ENCODE measurements at regions not wholly inside any gene's neighbourhood (a gene's known extent, or its start where the extent isn't known, plus 50 kb on each side); places are given as distances from the start of the nearest gene placed in this dataset.

- no peak for DNase-seq
- intact Hi-C loops (cut with DNase I; ENCODE audit: low total_unique reads): no loop called here
- 90% methylated on average over 4 of the region's 4 CpGs; no CpG with 5 or more reads in 1 of the 2 donors for WGBS, 2 donors (ENCODE audit: low coverage in 1 of 2)
Observed at GRCh38 chr9:104435059-104435458, 69.0 kb upstream of the OR13F1 start.

GRCh38 chr9:104448036-104448435 is 56.0 kb upstream of the OR13F1 start:
- intact Hi-C loops (cut with DNase I; ENCODE audit: low total_unique reads): no loop called here
- no peaks in the 10 kb centered on the region for H3K36me3 ChIP-seq
- H3K4me3 ChIP-seq: no peak overlapping the region
- H3K4me1 ChIP-seq: no peaks in the 10 kb centered on the region
- in situ Hi-C loops (cut with MboI; ENCODE audit: low pct_ligation_motif_present in 1 of 4, low pct_unique_long_range_greater_than_20kb in 1 of 4, low sequenced_read_pairs in 3 of 4): no loop called here
- TF ChIP-seq POLR2AphosphoS5 (IDR thresholded peaks at IDR 0.05) (no peak), EP300 (IDR thresholded peaks at IDR 0.05; ENCODE audit: low read depth) (no peak), POLR2A (IDR thresholded peaks at IDR 0.05) (no peak)
- TF ChIP-seq, protein P1, sequence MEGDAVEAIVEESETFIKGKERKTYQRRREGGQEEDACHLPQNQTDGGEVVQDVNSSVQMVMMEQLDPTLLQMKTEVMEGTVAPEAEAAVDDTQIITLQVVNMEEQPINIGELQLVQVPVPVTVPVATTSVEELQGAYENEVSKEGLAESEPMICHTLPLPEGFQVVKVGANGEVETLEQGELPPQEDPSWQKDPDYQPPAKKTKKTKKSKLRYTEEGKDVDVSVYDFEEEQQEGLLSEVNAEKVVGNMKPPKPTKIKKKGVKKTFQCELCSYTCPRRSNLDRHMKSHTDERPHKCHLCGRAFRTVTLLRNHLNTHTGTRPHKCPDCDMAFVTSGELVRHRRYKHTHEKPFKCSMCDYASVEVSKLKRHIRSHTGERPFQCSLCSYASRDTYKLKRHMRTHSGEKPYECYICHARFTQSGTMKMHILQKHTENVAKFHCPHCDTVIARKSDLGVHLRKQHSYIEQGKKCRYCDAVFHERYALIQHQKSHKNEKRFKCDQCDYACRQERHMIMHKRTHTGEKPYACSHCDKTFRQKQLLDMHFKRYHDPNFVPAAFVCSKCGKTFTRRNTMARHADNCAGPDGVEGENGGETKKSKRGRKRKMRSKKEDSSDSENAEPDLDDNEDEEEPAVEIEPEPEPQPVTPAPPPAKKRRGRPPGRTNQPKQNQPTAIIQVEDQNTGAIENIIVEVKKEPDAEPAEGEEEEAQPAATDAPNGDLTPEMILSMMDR (IDR thresholded peaks at IDR 0.05): no peak
- no peaks in the 10 kb centered on the region for H3K9me3 ChIP-seq
- 59 to 63% methylated on average over 5 of the region's 5 CpGs for WGBS, 2 donors (ENCODE audit: low coverage in 1 of 2)
- H3K27me3 ChIP-seq: no peaks in the 10 kb centered on the region
- no peak overlapping the region for H3K27ac ChIP-seq
- DNase-seq: no peak

More at GRCh38 chr9:104435059-104435458, 69.0 kb upstream of the OR13F1 start:
- no peaks in the 10 kb centered on the region for H3K4me1 ChIP-seq
- no peaks in the 10 kb centered on the region for H3K9me3 ChIP-seq
- no peak overlapping the region for H3K27ac ChIP-seq
- no peak overlapping the region for H3K4me3 ChIP-seq
- H3K36me3 ChIP-seq: no peaks in the 10 kb centered on the region
- H3K27me3 ChIP-seq: no peaks in the 10 kb centered on the region
- in situ Hi-C loops (cut with MboI; ENCODE audit: low pct_ligation_motif_present in 1 of 4, low pct_unique_long_range_greater_than_20kb in 1 of 4, low sequenced_read_pairs in 3 of 4): no loop called here
- TF ChIP-seq, protein P1 (IDR thresholded peaks at IDR 0.05): no peak
- TF ChIP-seq POLR2AphosphoS5 (IDR thresholded peaks at IDR 0.05) (no peak), EP300 (IDR thresholded peaks at IDR 0.05; ENCODE audit: low read depth) (no peak), POLR2A (IDR thresholded peaks at IDR 0.05) (no peak)
